ENCODE measurements at regions not wholly inside any gene's neighbourhood (a gene's known extent, or its start where the extent isn't known, plus 50 kb on each side); places are given as distances from the start of the nearest gene placed in this dataset.

DNA sequence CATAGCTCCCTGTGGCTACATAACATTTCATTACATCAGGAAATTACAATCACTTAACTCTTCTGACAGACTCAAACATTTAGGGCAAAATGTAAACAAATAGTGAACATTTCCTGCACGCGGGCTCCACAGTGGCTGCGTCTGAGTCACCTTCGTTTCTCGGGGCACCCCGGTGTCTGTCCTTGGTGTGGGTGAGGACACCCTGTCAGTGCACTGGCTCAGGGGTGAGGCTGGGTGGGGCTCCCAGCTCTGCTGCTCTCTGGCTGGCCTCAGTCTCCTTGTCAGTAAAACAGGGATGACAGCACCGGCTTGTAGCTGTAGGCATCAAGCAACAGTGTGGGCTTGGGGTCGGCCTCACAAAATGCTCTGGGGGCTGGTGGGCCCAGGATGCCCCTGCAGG lies 237.1 kb upstream of the SHH start:
- no peaks in the 10 kb centered on the region for H3K27me3 ChIP-seq
- TF ChIP-seq POLR2A (IDR thresholded peaks at IDR 0.05), result no peak
- TF ChIP-seq, protein P1, sequence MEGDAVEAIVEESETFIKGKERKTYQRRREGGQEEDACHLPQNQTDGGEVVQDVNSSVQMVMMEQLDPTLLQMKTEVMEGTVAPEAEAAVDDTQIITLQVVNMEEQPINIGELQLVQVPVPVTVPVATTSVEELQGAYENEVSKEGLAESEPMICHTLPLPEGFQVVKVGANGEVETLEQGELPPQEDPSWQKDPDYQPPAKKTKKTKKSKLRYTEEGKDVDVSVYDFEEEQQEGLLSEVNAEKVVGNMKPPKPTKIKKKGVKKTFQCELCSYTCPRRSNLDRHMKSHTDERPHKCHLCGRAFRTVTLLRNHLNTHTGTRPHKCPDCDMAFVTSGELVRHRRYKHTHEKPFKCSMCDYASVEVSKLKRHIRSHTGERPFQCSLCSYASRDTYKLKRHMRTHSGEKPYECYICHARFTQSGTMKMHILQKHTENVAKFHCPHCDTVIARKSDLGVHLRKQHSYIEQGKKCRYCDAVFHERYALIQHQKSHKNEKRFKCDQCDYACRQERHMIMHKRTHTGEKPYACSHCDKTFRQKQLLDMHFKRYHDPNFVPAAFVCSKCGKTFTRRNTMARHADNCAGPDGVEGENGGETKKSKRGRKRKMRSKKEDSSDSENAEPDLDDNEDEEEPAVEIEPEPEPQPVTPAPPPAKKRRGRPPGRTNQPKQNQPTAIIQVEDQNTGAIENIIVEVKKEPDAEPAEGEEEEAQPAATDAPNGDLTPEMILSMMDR (IDR thresholded peaks at IDR 0.05), result no peak
- no peaks in the 10 kb centered on the region for H3K4me1 ChIP-seq
- H3K36me3 ChIP-seq, result no peaks in the 10 kb centered on the region
- DNase-seq, result no peak
- intact Hi-C loops (cut with DNase I), result no loop called here
- no peak overlapping the region for H3K4me3 ChIP-seq
- 62 to 78% methylated on average over 5 to 6 of the region's 8 CpGs for WGBS, 2 donors
- H3K9me3 ChIP-seq, result no peaks in the 10 kb centered on the region
- H3K27ac ChIP-seq, result no peak overlapping the region

DNA sequence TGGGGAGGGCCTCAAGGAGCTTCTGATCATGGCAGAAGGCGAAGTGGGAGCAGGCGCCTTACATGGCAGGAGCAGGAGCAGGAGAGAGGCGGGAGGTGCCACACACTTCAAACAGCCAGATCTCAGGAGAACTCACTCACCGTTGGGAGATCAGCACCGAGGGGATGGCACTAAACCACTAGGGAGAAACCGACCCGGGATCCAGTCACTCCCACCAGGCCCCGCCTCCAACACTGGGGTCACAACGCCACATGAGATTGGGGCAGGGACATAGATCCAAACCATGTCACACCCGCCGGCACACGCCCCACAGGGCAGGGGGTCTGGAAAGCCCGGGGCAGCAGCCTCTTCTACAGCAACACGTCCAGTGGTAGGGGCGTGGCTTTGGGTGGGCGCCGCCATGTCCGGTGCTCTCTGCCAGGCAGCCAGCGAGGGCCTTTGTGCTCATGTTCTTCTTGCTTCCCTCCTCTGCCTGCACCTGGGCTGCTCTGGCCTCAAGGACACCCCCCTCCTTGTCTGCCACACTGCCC lies 233.8 kb upstream of the SHH start:
- no peaks in the 10 kb centered on the region for H3K4me1 ChIP-seq
- H3K36me3 ChIP-seq, result no peaks in the 10 kb centered on the region
- 84 to 94% methylated on average over 9 to 17 of the region's 19 CpGs for WGBS, 2 donors
- H3K9me3 ChIP-seq, result no peaks in the 10 kb centered on the region
- DNase-seq, result no peak
- no peak overlapping the region for H3K4me3 ChIP-seq
- TF ChIP-seq, protein P1 (IDR thresholded peaks at IDR 0.05), result no peak
- TF ChIP-seq POLR2A (IDR thresholded peaks at IDR 0.05), result no peak
- intact Hi-C loops (cut with DNase I), result no loop called here
- H3K27ac ChIP-seq, result no peak overlapping the region
- no peaks in the 10 kb centered on the region for H3K27me3 ChIP-seq

GRCh38 chr7:156043416-156044178 lies 231.3 kb upstream of the SHH start:
- intact Hi-C loops (cut with DNase I), result no loop called here
- WGBS, 2 donors, result 74 to 81% methylated on average over 11 to 12 of the region's 26 CpGs
- Histone ChIP-seq H3K36me3 (no peaks in the 10 kb centered on the region), H3K4me3 (no peak overlapping the region), H3K27me3 (peaks cover 0 to 20% (median 0%) of the 10 kb centered on the region in 4 donors), H3K9me3 (no peaks in the 10 kb centered on the region), H3K4me1 (no peaks in the 10 kb centered on the region), H3K27ac (no peak overlapping the region)
- no peak for DNase-seq
- TF ChIP-seq, protein P1 (IDR thresholded peaks at IDR 0.05), result no peak
- TF ChIP-seq POLR2A (IDR thresholded peaks at IDR 0.05), result no peak

- Histone ChIP-seq H3K27ac (no peak overlapping the region), H3K36me3 (no peaks in the 10 kb centered on the region), H3K4me3 (no peak overlapping the region), H3K27me3 (peaks cover 0 to 21% (median 0%) of the 10 kb centered on the region in 4 donors), H3K9me3 (no peaks in the 10 kb centered on the region), H3K4me1 (no peaks in the 10 kb centered on the region)
- WGBS, 2 donors, result 79 to 86% methylated on average over 9 to 10 of the region's 15 CpGs
- intact Hi-C loops (cut with DNase I), result no loop called here
- TF ChIP-seq, protein P1 (IDR thresholded peaks at IDR 0.05), result no peak
- TF ChIP-seq POLR2A (IDR thresholded peaks at IDR 0.05), result no peak
- DNase-seq, result no peak
Observed at GRCh38 chr7:156041398-156041797, 229.1 kb upstream of the SHH start.

DNA sequence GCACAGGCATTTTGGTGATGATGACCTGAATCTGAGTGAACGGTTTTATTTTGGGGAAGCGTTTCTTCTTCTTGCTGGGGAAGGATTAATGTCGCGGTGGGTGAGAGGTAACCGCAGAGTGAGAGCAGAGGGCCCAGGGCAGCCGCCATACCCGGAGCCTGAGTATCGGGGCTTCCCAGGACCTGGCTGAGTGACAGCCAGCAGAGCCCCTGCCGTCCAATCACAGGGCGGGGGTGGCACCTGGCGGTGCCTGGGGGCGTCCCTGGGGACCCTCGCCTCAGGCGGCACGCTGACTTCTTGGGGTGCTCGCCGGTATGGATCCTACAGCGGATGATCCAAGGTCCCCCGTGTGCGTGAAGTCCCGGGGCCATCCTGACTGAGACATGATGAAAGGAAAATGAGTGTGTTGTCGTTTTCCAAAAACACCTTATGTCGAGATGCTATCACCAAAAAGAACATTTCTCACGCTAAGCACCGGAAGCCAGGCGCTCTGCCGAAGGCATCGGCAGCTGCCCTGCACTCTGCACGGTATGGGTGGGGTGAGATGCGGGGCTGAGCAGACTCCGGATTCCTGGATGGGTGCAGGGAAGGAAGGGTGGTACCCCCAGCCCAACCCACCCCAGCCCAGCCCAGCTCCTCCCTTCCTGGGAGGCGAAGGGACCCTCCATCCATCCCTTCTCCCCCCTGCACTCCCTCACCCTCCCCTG lies 227.9 kb upstream of the SHH start:
- intact Hi-C loops (cut with DNase I), result no loop called here
- H3K4me3 ChIP-seq, result no peak overlapping the region
- no peak overlapping the region for H3K27ac ChIP-seq
- TF ChIP-seq, protein P1 (IDR thresholded peaks at IDR 0.05), result no peak
- TF ChIP-seq POLR2A (IDR thresholded peaks at IDR 0.05), result no peak
- H3K9me3 ChIP-seq, result no peaks in the 10 kb centered on the region
- DNase-seq, result no peak
- H3K27me3 ChIP-seq, result peaks cover 0 to 21% (median 0%) of the 10 kb centered on the region in 4 donors
- 75 to 85% methylated on average over 10 to 19 of the region's 32 CpGs for WGBS, 2 donors
- H3K36me3 ChIP-seq, result no peaks in the 10 kb centered on the region
- H3K4me1 ChIP-seq, result no peaks in the 10 kb centered on the region

Measured in esophagus squamous epithelium (tissue), 5 donors.